HG03175 (cell line): ENCODE measurements at regions not wholly inside any gene's neighbourhood (a gene's known extent, or its start where the extent isn't known, plus 50 kb on each side); places are given as distances from the start of the nearest gene placed in this dataset.
A peak's percentile ranks its signal among the peaks of the same experiment; 100 is the strongest.

Experiments used
- ATAC-seq: cut with Tn5 transposase; IDR thresholded peaks from one replicate; pipeline ENCODE4 v1.9.1; 2021; ENCODE audit warnings: mild to moderate bottlenecking, moderate library complexity; ENCODE audit not compliant: unreplicated experiment

DNA sequence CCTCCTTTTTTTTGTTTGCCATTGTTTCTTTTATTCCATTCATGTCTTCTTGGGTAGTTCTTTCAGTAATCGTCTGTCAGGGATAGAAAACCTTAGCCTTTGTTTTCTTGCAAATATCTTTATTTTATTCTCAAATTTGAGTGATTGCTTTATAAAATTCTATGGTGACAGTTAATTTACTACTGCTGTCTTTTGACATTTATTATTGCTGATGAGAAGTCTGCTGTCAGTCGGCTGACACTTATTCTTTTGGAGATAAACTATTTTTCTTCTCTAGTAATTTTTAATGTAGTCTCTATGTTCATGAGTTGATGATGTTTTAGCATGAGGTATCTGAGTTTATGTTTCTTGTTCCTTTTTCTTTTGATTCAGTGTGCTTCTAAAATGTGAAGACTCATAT, 983.8 kb downstream of the TTLL7 start:
- ATAC-seq, result no peak

- ATAC-seq, result no peak
These were observed 986.0 kb downstream of the TTLL7 start for GRCh38 chr1:83012950-83013349.

DNA sequence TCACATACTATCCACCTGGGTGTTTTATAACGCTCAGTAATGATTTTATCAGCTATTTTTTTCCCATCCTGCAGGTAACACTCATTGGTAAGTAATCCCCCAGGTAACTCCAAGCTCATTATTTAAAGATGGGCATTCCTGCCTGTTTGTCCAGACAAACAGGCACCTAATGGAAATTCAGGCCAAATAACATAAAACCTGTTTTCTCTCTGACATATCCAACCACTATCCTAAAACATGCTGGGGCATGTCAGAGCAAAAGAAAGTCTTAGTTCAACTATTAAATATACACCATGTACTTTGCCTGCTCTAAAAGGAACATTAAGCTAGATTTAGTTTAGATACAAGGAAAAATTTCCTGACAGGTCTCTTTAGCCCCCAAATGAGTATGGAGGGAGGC, 987.7 kb downstream of the TTLL7 start:
- no peak for ATAC-seq

DNA sequence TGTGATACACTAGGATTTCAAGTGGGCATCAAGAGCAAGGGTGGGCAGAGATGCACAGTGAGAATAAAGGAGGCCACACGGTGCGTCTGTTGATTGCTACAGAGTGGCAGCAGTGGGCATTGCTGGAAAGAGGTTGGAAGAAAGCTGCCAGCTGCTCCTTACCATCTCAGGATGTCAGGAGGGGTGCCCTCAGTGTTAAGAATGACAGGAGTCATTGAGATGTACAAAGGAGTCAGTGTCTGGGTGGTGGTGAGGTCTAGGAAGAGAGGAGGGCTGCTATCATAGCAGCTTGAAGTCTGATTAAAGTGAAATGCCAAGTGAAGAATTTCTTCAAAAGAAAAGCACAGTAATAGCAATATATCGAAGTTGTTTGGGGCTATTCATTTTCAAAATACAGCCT, 992.7 kb downstream of the TTLL7 start:
- ATAC-seq, result no peak

DNA sequence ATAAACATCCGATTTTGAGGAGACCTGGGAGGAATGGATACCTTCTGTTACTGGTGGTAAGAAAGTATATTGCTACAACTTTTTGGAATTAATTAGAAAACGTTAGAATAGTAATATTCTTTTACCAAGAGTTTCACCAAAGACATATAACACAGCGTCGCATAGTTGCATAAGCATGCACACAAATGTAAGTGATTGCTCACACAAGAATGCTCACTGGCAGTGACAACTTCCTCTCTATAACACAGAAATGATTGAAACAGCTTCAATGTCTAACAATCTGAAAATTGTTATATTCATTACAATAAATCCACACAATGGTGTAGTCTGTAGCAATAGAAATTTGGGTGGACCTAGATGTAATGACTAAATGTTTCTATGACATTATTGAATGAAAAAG, 998.6 kb downstream of the TTLL7 start:
- ATAC-seq, result no peak

GRCh38 chr1:82995951-82996350, 1003.0 kb downstream of the TTLL7 start:
- no peak for ATAC-seq

DNA sequence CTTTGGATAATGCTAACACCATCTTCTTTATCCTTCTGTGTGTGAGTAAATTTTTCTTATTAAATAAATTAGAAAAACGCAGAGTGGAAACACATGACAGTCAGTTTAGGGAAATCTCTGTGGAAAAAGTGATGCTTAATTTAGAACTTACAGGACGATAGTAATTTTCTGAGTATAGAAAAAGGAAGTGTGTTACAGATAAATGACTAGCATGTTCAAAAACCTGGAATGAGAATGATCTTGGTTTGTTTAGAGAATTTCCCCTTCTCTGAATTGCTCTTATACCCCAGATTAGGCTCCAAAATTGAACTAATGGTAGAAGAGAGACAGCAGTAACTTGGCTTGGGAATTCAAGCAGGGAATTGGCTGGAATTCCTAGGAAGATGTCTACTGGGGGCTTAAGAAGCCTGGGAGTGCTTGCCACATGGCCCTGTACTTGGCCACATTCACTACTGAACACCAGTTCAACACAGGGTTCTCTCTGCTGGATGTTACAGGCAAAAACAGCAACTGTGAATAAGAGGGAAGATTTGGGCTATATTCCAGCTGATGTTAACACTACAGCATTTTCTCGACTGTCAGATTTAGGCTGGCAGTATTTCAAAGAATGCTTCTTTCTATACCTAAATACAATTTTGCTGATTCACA, 1004.2 kb downstream of the TTLL7 start:
- ATAC-seq, result no peak

- no peak for ATAC-seq
These were observed 1007.4 kb downstream of the TTLL7 start for GRCh38 chr1:82991569-82991968.

- ATAC-seq, result peak; percentile 98
These were observed 1019.2 kb downstream of the TTLL7 start for GRCh38 chr1:82979593-82980236.

- no peak for ATAC-seq
These were observed 1020.2 kb downstream of the TTLL7 start for GRCh38 chr1:82978461-82979324.

GRCh38 chr1:82972841-82973553, 1025.9 kb downstream of the TTLL7 start:
- no peak for ATAC-seq

- ATAC-seq, result no peak
These were observed 1029.6 kb downstream of the TTLL7 start for GRCh38 chr1:82969340-82969739.

DNA sequence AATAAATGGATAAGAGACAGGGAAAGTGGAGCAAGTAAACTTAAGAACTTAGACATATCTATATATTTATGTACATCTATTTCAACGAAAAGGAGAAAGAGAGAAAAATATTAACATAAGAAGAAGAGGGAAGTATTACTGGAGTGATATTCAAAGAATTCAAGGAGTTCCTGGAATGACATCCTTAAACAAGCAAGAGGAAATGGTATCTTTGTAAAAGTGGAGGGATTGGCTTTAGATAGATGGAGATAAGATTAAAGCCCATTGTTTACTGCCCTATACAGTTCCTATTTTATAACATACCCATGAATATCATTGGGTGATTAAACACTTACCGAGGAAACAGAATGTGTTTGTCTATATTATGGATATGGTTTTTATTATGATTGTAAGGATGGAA, 1036.3 kb downstream of the TTLL7 start:
- ATAC-seq, result no peak

DNA sequence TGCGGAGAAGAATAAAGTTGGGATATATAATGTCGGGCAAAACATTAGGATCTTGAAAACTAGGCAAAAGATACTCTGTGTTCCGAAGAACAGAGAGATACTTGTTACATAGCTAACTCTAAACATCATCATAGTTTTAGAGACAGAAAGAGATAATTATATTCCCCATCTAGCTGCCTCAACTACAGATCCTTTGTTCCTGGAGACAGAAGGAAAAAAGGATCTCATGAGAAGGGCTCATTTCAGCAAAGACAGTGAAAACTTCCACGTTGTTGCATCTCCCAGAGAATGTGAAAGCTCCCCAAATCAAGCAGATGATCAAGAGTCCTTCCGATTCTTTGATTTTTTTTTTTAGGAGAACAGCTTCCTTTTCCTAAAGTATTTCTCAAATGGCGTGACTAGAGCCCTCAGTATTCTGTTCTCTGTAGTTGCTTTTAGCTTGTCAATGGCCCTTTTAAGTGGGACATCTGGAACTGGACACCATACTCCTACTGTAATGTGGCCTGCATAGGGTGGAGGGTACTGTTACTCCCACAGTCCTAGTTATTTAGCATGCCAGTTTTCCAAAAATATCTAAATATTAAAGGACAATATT, 1048.2 kb downstream of the TTLL7 start:
- ATAC-seq, result no peak

DNA sequence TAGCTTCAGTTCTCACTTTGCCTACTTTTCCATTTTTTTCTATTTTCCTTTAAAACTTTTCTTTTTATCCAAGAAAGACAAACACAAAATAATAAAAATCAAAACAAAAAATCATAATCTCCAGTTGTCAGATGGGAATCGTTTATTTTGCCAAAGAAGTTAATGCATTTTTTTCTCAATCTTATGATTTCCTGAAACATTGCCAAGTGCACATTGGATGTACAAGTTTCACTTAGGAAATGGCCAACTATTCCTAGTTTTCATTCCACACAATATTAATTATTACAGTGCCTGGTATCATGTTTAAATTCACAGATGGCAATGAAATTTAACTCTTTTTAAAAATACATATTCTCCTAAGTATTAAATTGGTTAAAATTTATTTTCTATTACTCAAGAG, 1050.5 kb downstream of the TTLL7 start:
- no peak for ATAC-seq

DNA sequence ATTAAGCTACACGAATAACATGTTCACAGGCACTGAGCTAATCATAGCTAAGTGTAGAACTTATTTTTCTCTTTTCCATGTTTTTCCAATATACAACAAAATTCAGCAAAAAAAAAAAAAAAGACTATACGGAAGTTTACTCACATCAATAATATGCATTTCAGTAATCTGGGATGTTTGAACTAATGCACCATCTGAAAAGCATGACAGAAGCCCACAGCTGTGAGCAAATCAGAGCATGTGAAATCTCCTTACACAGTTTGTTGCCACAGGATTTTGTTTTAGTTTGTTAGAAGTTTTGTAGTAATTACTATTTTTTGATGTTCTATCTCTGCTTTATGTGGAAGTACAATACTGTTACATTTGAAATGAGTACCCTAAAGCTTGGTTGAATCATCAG, 1051.7 kb downstream of the TTLL7 start:
- no peak for ATAC-seq

GRCh38 chr1:82946096-82946605, 1052.8 kb downstream of the TTLL7 start:
- no peak for ATAC-seq

GRCh38 chr1:82944822-82945221, 1054.1 kb downstream of the TTLL7 start:
- no peak for ATAC-seq

DNA sequence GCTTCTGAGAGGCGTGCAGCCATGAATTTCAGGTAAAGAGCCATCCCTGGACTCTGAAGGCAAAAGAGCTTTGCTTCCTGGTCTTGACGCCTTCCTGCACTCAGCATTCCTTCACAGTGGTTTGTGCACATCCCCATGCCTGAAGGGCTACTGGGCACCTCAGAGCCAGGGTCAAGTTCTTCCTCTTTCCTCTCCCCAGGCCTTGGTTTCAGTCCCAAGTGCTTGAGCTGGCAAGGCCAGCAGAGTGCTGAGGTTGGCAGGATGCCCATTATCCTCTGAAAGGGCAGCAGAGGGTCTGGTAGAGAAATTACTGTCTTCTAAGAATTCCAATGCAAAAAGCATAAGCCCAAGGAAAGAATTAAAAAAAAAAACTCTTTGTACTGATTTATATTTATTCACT, 1064.9 kb downstream of the TTLL7 start:
- no peak for ATAC-seq

DNA sequence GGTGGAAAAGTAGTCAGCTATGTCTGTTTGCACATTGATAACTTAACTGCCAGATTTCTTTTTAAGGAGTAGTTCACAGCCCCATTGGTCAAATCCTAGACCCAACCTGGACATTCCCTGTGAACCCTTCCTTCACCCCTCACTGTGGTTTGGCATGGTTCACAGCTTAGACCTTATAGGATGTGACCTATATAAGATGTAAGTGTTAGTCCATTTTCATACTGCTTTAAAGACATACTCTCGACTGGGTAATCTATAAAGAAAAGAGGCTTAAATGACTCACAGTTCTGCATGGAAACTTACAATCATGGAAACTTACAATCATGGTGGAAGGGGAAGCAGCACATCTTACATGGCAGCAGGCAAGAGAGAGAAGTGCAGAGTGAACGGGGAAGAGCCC, 1066.2 kb downstream of the TTLL7 start:
- no peak for ATAC-seq

GRCh38 chr1:82932207-82932606, 1066.7 kb downstream of the TTLL7 start:
- ATAC-seq, result no peak
